ENCODE measurements at regions not wholly inside any gene's neighbourhood (a gene's known extent, or its start where the extent isn't known, plus 50 kb on each side); places are given as distances from the start of the nearest gene placed in this dataset.

DNA sequence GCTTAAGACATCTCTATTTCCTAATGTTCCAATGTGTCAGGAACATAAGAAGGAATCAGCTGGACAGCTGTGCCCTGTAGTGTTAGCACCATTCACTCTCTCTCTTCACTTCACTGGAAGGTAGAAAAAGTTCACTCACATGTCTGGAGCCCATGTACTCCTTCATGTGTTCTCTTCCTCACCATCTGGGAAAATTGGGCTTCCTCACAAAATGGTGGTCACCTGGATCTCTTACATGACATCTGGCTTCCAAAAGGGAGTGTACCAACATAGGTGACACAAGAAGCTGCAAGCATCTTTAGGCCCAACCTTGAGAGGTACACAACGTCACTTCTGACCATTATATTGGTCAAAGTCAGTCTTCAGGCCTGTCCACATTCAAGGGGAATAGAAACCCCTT, 882.6 kb downstream of the LTN1 start:
- DNase-seq (ENCODE audit: extremely low read depth in 1 of 2, low read depth in 1 of 2): no peak

DNA sequence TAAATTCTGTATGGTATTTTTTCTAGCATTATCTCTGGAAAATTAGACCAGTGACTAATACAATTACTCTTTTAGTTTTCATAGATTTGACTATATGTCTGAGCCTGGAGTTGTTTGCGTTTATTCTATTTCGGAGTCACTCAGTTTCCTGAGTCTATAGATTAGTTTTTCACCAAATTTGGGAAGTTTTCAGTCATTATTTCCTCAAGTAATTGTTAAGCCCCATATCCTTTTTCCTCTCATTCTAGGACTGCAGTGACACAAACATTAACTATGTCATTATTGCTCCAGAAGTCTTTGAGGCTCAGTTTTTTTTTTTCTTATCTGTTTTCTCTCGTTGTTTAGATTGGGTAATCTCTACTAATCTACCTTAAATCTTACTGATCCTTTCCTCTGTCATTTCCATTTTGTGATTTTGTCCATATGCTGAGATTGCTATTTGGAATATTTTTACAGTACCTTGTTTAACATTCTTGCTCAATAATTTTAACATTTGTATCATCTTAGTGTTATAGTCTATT, 886.2 kb downstream of the LTN1 start:
- DNase-seq (ENCODE audit: extremely low read depth in 1 of 2, low read depth in 1 of 2): no peak

DNA sequence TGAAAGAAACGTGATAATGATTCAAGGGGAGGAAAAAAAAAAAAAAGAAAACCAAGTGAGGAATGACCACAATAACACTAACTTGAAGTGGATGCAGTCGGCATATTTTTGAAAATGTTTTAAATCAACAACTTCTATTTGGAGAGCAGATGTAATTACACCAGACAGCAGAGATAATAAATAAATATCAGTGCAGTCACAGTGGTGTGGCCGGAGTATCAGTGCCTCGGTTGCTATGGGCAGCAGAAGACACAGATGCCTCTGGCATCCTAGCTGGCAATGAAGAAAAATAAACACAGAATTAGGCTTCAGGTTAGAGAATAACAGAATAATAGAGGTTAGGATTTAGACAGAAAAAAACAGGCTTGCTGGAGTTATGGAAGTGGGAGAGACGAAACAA, 888.3 kb downstream of the LTN1 start:
- no peak for DNase-seq (ENCODE audit: extremely low read depth in 1 of 2, low read depth in 1 of 2)

DNA sequence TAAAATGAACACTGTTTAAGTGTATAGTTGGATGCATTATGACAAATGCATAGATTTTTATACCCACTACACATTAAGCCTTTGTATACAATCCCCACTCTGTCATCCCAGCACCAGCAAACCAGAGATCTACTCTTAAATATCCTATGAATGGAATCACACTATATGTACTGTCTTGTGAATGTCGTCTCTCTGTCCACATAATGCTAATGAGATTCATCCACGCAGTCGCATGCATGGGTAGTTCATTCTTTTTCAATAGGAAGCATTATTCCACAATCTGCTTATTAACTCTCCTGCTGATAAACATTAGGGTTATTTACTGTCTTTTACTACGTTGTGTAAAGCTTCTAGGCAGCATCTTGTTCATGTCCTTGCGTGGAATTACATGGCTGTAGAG, 892.3 kb downstream of the LTN1 start:
- DNase-seq (ENCODE audit: extremely low read depth in 1 of 2, low read depth in 1 of 2): no peak

DNA sequence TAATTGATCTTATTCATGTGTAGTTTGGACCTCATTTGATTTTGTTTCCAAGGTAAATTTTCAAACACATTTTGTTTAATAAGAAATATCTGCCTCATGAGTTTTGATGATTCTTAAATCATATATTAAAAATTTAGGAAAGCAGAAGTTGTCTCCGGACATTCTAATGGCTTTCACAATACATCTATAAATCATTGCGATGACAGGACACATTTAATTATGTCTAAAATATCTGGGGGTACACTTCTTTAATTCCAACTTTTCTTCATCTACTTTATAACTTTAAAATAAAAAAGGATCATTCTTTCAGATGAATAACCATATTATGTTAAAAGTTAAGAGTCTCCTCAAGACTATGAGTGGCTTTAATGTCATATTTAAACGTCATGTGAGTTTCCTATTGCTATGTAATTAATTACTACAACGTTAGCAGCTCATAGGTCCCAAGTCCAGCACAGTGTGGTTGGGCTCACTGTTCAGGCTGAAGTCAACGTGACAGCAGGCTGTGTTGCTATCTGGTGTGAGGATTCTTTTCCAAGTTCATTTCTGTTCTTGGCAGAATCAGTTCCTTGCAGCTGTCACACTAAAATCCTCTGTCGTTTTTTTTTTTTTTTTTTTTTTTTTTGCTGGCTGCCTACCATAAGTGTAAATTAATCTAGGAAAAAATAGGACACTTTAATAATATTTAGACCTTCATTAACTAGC, 893.5 kb downstream of the LTN1 start:
- no peak for DNase-seq (ENCODE audit: extremely low read depth in 1 of 2, low read depth in 1 of 2)

DNA sequence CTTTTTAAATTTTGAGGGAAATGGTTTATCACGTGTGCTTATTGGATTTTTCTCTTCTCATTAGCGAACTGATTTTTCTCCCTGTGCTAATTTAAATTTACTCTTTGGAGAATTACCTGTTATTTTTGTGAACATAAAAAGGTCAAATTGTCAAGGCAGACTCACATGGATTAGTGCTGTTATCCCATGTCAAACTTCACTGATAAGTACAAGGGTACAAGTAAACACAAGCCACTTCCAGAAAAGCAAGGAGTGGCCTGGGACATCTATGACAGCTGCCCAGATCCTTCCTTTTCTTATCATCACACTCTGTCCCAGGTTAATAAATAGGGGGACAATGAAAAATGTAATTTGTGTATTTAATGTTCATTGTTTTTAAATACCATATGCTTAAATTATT, 901.2 kb downstream of the LTN1 start:
- DNase-seq (ENCODE audit: extremely low read depth in 1 of 2, low read depth in 1 of 2): no peak

DNA sequence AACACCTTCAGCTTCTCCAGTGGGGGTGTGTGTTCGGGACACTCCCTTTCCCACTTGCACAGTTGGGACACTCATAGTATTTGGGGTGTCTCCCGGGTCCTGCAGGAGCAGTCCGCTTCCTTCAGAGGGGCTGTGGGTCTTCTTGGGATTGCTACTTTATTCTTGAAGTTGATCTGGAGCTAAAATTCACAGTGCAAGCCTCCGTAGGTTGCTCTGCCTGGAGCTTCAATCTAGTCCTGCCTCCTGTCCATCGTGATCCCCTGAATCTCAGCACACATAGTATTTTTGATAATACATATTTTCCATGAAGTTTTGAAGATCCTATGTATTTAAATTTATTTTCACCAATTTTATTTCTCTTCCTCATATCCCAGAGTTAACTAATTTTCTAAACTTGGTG, 902.1 kb downstream of the LTN1 start:
- no peak for DNase-seq (ENCODE audit: extremely low read depth in 1 of 2, low read depth in 1 of 2)

DNA sequence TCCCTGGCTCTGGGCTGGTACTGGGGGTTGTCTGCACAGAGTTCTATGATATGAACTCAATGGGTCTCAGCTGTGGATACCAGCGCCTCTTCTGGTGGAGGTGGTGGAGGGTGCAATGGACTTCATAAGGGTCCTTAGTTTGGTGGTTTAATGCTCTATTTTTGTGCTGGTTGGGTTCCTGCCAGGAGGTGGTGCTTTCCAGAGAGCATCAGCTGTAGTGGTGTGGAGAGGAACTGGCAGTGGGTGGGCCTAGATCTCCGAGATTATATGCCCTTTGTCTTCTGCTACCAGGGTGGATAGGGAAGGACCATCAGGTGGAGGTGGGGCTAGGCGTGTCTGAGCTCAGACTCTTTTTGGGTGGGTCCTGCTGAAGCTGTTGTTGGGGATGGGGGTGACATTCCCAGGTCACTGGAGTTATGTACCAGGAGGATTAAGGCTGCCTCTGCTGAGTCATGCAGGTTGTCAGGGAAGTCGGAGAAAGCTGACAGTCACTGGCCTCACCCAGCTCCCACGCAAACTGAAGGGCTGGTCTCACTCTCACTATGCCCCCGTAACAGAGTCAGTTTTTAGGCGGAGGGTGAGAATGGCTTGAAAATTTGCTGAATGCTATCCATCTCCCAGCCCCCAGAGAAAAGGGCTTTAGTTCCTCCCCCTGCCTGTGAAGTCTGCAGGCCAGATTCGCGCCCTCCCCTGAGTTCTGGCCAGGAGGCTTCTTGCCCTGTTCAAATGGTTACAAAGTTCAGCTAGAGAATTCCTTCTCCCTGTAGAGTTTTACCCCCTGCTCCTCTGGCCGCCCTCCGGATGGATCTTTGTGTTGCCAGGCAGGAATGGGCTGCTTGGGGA, 902.9 kb downstream of the LTN1 start:
- no peak for DNase-seq (ENCODE audit: extremely low read depth in 1 of 2, low read depth in 1 of 2)

DNA sequence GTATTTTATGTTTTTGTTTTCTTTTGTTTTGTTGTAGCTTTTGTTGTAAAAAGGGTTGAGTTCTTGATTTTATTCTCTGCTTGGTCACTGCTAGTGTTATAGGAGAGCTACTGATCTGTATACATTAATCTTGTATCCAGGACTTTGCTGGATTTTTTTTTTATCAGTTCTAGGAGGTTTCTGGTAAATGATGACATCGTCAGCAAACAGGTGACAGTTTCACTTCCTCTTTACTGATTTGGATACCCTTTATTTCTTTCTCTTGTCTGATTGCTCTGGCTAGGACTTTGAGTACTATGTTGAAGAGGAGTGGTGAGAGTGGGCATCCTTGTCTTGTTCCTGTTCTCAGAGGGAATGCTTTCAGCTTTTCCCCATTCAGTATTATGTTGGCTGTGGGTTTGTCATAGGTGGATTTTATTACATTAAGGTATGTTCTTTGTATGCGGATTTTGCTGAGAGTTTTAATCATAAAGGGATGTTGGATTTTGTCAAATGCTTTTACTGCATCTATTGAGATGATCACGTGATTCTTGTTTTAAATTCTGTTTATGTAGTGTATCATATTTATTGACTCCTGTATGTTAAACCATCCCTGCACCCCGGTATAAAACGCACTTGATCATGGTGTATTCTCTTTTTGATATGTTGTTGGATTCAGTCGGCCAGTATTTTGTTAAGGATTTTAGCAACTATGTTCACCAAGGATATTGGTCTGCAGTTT, 905.7 kb downstream of the LTN1 start:
- no peak for DNase-seq (ENCODE audit: extremely low read depth in 1 of 2, low read depth in 1 of 2)

DNA sequence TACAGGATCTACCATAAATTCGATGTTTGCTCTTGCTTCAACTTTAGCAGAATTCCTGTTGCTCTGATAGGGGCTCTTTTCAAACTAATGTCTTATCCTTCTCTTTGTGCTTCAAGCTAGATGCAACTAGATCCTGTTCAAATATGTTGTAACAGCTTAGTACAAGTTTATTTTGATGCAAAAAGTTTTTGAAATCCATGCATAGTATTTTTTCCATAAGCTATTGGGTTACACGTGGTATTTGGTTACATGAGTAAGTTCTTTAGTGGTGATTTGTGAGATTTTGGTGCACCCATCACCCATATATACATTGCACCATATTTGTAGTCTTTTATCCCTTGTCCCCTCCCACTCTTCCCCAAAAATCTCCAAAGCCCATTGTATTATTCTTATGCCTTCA, 907.7 kb downstream of the LTN1 start:
- DNase-seq (ENCODE audit: extremely low read depth in 1 of 2, low read depth in 1 of 2): no peak

DNA sequence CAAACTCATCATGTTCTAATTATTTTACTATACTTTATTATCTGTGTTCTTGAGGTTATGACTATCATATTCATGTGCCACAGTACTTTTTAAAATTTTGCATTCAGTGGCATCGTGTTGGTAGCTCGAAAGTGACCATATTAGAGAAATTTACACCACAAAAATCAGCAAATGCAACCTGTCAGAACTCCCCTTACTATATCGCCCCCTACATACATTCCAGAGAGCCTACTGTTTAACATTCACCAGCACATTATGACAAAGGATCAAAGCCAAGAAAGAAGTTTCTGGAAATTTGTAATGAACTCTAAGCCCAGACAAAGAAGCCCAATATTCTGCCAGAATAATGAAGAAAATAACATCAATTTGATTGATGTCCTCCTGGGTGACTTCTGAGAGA, 909.3 kb downstream of the LTN1 start:
- no peak for DNase-seq (ENCODE audit: extremely low read depth in 1 of 2, low read depth in 1 of 2)

DNA sequence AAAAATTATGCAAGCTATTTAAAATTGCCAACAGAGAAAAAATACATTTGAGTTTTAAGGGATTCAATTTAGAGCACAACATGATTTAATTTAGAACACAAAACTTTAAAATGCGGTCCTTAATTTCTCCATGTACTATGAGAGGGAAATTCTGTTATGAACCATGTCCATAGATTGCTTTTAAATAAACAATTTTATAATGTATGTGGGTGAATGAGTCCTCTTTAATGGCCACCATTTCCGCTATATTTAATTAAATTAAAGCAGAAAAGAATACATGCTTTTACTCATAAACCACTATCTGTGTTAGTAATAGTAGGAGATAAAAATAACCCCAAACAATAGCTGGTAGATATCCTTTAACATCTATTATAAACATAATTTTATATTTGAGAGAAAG, 914.6 kb downstream of the LTN1 start:
- DNase-seq (ENCODE audit: extremely low read depth in 1 of 2, low read depth in 1 of 2): no peak

DNA sequence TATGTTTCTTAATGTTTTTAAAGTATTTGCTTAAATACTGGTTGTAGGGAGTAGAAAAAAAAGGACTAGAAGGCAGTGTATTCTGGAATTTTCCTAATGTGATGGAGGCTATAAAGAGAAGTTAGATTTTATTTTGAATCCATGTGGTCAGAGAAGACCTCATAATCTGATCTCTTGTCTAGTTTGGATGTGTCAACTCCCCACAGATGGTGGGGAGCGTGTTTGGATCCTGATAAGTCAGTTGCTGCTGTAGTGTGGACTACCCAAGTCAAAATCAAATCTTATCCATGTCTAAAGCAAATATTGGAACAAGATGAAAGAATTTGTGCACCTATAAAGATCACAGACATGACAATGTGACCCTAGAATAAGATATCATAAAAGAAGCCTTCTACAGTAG, 918.0 kb downstream of the LTN1 start:
- no peak for DNase-seq (ENCODE audit: extremely low read depth in 1 of 2, low read depth in 1 of 2)

DNA sequence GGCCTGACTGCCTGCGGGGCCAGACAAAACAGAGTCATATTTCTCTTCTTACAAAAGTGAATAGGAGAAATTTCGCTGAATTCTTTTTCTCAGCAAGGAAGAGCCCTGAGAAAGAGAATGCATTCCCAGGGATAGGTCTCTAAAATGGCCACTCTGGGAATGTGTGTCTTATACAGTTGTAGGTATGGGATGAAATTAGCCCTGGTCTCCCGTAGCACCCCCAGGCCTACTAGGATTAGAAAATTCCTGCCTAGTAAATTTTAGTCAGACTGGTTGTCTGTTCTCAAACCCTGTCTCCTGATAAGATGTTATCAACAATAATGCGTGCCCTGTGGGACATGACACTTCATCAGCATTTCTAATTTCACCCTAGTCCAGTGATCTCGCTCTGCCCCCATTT, 920.1 kb downstream of the LTN1 start:
- no peak for DNase-seq (ENCODE audit: extremely low read depth in 1 of 2, low read depth in 1 of 2)

DNA sequence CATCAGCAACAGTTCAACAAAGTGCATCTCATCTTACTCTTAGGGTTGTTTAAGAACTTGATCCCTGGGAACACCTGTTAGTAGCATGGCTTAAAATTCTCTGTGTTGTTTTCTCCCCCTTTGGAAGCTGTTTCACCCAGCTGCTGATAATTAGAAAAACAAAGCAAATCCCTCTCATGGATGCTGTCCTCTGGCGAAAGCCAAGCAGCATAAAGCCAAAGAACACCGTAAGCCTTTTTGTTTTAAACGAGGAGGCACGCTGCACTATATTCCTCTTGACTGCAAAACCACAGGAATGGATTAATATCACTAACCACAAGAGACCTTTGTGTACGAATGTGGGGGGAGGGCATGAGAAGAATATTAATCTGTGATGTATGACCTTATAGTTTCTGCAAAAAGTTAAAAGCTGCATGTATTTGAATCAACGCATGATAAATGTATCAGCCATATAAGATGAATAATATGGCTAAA, 923.2 kb downstream of the LTN1 start:
- DNase-seq (ENCODE audit: extremely low read depth in 1 of 2, low read depth in 1 of 2): no peak

DNA sequence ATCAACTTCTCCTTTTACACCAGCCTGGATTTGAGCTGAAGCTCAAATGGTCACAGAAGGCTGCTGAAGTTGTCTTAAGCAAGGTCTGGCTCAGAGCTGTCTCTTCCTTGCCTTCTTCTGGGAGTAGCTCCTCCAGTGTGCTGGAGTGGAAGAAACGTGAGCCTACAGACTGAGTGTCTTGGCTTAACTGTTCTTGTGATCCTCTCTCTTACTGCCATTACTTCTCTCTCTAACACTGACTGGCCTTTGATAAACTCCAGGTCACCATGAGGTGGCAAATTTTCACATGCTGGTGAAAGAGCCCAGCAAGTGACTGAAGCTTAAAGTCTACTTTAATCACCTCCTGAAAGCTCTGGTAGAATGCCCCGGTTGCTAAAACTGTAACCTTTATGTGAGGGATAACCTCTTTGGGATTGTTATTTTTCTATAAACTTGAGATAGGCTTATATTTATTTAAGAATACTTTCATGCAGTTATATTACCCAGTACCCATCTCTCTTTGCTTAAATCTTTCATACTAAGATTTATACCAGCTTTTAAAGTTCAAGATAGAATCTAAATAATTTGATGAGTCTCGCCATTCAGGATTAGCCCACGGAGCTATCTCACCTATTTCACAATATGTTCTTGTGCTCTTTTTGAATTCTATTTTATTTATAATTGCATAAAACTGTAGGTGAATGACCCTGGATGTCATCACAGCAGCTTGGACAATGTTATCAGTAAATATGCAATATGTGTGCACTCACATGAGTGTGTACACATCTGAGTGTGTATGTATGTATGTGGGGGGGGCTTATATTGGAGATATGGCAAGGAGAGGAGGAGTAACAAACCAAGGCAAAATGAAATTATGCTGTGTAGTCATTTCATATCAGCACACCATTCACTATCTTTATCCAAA, 924.0 kb downstream of the LTN1 start:
- DNase-seq (ENCODE audit: extremely low read depth in 1 of 2, low read depth in 1 of 2): no peak

DNA sequence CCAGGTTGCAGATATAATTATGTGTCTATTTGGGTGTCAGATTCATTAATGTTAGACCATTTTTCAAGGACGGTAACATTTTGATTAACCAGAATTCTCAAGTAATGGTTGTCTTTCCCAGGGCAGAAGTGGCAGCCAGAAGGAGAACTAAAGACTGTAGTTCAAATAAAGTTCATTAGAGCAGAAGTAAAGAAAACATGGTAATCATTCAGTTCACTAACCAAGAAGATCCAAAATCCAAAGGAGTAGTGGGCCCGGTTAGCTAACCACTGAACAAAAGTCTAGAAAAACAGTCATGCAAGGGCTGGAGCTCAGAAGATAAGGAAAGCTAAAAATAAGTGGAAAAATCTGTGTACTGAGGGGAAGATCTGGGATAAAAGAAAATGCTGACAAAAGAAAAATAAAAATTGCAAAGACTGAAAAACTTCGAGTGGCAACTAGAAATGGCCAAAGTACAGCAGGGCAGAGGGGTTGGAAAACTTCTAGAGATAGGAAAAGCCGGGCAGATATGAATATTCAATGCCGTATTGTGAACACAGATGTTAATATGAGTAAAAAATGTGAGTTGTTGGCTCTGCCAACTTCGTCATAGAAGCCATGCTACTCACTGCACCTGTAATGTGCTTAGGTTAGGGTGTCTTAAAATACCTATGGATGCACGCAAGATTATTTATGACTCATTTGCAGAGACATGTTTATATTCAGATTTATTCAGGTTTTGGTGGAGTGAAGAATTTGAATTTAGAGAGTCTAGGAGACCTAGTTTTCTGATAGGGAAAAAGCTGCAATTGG, 925.9 kb downstream of the LTN1 start:
- DNase-seq (ENCODE audit: extremely low read depth in 1 of 2, low read depth in 1 of 2): no peak

DNA sequence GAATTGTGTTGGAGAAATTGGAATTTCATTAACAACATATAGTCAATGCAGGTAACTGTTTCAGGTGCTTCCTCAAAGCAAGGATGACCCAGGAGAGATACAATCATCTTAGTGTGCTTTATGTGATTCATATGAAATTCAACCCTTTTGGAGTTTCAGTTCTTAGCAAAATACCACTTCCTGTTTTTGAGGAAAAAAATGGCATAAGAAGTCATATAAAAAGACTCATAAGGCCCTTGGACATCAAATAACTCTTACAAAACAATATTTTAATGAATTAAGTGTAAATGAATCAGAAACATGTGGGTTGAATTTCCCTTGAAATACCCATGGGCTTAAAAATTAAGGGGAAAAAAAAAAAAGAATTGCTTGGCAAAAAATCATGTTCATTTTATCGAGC, 926.6 kb downstream of the LTN1 start:
- no peak for DNase-seq (ENCODE audit: extremely low read depth in 1 of 2, low read depth in 1 of 2)
